Lower lobe of right lung (tissue), 2 donors: ENCODE measurements at regions not wholly inside any gene's neighbourhood (a gene's known extent, or its start where the extent isn't known, plus 50 kb on each side); places are given as distances from the start of the nearest gene placed in this dataset.

Experiments
- ATAC-seq, 2 donors: fragments of 200-7000 bp; cut with Tn5 transposase; one replicate each; pipeline ENCODE4 v1.9.1; 2020 to 2022; ENCODE audit warnings: mild to moderate bottlenecking in 2 of 2, moderate library complexity in 2 of 2
- DNase-seq: peaks from one replicate; pipeline ENCODE4 v3.0.0-alpha.2; 2020
- H3K27ac ChIP-seq: fragments of 200-600 bp; one replicate; pipeline ENCODE4 v1.8.0; 2022
- H3K27me3 ChIP-seq: fragments of 200-600 bp; one replicate; pipeline ENCODE4 v1.8.0; 2022; ENCODE audit warnings: low read depth
- H3K36me3 ChIP-seq: fragments of 200-600 bp; one replicate; pipeline ENCODE4 v1.8.0; 2022; ENCODE audit warnings: mild to moderate bottlenecking
- H3K4me1 ChIP-seq: fragments of 200-600 bp; one replicate; pipeline ENCODE4 v1.8.0; 2022
- H3K4me3 ChIP-seq: fragments of 200-600 bp; one replicate; pipeline ENCODE4 v1.8.0; 2022; ENCODE audit warnings: mild to moderate bottlenecking
- H3K9me3 ChIP-seq: fragments of 200-600 bp; one replicate; pipeline ENCODE4 v1.8.0; 2022
- intact Hi-C: fragments of 100-400 bp; cut with DNase I; formaldehyde crosslinking; loops from one replicate; pipeline ENCODE4 v1.11.0; 2022
- TF ChIP-seq, protein P1 (sequence below): fragments of 200-600 bp; IDR thresholded peaks from one replicate; pipeline ENCODE4 v1.8.0; 2022; ENCODE audit warnings: antibody characterized with exemption, mild to moderate bottlenecking
- donor health status: DM: no; HTN: yes; CAD: no; lungs with severe emphysema.

DNA sequence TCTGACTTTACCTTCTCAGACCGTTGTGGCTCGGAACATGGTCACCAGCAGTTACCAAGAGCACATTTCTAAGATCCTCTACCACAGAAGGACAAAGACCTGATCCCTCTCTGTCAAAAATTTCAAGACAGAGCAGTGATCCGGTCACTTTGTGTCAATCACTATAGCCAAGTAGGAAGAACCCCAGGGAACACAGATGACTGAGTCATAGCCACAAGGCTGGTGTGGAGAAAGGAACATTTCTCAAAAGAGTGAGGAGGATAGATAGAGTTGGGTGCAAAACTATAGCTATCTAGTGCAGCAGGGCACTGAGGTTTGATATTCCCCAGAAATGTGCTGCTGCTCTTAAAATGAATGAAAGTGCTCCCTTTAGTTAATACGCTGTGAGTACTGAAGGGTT, 130.7 kb upstream of the SMIM23 start:
- H3K4me1 ChIP-seq: no peaks in the 10 kb centered on the region
- H3K27me3 ChIP-seq: no peaks in the 10 kb centered on the region
- no peak overlapping the region for H3K27ac ChIP-seq
- H3K9me3 ChIP-seq: no peaks in the 10 kb centered on the region
- DNase-seq (no peak), ATAC-seq (no peak)
- TF ChIP-seq, protein P1, sequence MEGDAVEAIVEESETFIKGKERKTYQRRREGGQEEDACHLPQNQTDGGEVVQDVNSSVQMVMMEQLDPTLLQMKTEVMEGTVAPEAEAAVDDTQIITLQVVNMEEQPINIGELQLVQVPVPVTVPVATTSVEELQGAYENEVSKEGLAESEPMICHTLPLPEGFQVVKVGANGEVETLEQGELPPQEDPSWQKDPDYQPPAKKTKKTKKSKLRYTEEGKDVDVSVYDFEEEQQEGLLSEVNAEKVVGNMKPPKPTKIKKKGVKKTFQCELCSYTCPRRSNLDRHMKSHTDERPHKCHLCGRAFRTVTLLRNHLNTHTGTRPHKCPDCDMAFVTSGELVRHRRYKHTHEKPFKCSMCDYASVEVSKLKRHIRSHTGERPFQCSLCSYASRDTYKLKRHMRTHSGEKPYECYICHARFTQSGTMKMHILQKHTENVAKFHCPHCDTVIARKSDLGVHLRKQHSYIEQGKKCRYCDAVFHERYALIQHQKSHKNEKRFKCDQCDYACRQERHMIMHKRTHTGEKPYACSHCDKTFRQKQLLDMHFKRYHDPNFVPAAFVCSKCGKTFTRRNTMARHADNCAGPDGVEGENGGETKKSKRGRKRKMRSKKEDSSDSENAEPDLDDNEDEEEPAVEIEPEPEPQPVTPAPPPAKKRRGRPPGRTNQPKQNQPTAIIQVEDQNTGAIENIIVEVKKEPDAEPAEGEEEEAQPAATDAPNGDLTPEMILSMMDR: no peak
- H3K36me3 ChIP-seq: no peaks in the 10 kb centered on the region
- intact Hi-C loops: no loop called here
- no peak overlapping the region for H3K4me3 ChIP-seq

DNA sequence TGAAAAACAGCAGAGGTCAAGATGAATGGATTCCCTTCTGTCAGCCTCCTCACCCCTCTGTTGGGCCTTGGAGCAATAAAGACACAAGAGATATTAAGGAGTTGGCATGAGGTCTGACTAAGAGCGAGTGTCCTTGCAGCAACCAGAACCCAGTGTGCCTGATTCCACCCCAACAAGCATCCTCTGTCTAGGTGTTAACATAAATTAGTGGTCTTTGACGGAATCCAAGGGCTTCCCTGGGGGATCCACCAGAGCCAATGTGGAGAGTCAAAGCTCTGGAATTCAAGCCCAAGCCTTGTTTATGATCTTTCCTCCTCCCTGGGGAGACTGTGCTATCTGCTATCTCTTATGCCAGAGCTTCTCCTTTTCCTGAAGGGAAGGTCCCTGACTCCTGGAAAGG, 128.1 kb upstream of the SMIM23 start:
- DNase-seq (no peak), ATAC-seq (no peak)
- Histone ChIP-seq H3K9me3 (no peaks in the 10 kb centered on the region), H3K36me3 (no peaks in the 10 kb centered on the region), H3K27ac (no peak overlapping the region), H3K27me3 (no peaks in the 10 kb centered on the region), H3K4me3 (no peak overlapping the region), H3K4me1 (no peaks in the 10 kb centered on the region)
- intact Hi-C loops: no loop called here
- TF ChIP-seq, protein P1: no peak

DNA sequence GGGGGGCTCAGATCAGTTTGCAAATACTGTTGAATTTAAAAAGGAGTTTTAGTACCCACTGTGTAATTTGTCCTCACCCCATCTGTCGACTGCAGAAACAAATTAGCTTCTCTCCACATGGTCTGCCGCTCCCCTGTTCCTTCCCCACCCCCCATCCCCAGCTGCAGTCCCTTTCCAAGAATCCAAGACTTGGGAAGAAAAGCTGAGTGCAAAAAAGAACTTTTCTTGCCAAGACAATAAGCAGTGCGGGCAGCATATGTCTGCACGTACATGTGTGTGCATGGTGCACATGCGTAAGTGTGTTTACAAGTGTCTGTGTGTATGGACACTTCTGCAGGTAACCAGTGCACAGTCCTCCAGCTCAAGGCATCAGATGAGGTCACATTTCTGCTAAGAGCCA, 125.7 kb upstream of the SMIM23 start:
- no peak for DNase-seq
- Histone ChIP-seq H3K4me3 (no peak overlapping the region), H3K4me1 (no peaks in the 10 kb centered on the region), H3K9me3 (no peaks in the 10 kb centered on the region), H3K36me3 (no peaks in the 10 kb centered on the region), H3K27me3 (no peaks in the 10 kb centered on the region), H3K27ac (no peak overlapping the region)
- ATAC-seq: no peak
- intact Hi-C loops: no loop called here
- TF ChIP-seq, protein P1: no peak

DNA sequence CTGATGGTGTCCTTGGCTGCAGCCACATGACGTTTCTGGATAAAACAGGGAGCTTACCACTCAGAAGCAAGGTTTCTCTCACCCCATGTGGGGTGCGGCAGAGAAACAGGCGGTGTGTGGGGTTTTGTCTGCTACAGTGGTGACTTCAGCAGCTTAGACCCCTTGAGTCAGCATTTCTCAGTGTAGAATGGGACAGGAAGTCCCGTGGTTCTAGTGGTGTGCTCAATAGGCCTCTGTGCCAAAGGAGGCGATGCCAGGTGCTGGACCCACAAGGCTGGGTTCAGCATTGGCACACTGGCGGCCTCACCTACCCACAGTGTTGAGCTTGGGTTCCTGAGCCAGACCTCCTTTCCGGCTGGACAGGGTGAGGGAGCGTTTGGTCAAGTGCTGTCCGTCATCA, 125.2 kb upstream of the SMIM23 start:
- H3K36me3 ChIP-seq: no peaks in the 10 kb centered on the region
- H3K27ac ChIP-seq: no peak overlapping the region
- H3K27me3 ChIP-seq: no peaks in the 10 kb centered on the region
- intact Hi-C loops: no loop called here
- ATAC-seq: no peak
- no peak overlapping the region for H3K4me3 ChIP-seq
- no peaks in the 10 kb centered on the region for H3K9me3 ChIP-seq
- H3K4me1 ChIP-seq: no peaks in the 10 kb centered on the region
- DNase-seq: no peak
- TF ChIP-seq, protein P1: no peak

DNA sequence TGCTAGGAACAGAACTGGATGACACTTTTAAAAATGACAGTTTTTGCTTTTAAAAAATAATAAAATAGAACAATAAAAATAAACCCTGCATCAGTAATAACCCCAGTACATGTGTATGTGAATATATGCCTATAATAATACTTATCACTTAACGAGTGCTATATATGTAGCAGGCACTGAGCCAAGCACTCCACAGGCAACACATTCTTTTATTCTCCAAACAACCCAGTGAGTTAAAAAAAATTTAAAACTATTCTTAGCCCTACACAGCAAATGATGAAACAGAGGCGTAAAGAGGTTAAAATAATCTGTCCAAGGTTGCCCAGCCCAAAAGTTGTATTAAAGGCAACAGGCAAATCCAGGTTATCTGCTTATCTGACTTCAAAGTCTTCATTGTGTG, 124.5 kb upstream of the SMIM23 start:
- TF ChIP-seq, protein P1: no peak
- Histone ChIP-seq H3K27ac (no peak overlapping the region), H3K27me3 (no peaks in the 10 kb centered on the region), H3K9me3 (no peaks in the 10 kb centered on the region), H3K4me1 (no peaks in the 10 kb centered on the region), H3K36me3 (no peaks in the 10 kb centered on the region), H3K4me3 (no peak overlapping the region)
- intact Hi-C loops: no loop called here
- ATAC-seq: no peak
- no peak for DNase-seq
